GM21367 (cell line): ENCODE measurements at regions not wholly inside any gene's neighbourhood (a gene's known extent, or its start where the extent isn't known, plus 50 kb on each side); places are given as distances from the start of the nearest gene placed in this dataset.

Experiments used
- ATAC-seq: cut with Tn5 transposase; IDR thresholded peaks from one replicate; pipeline ENCODE4 v1.9.1; 2021; ENCODE audit not compliant: unreplicated experiment

DNA sequence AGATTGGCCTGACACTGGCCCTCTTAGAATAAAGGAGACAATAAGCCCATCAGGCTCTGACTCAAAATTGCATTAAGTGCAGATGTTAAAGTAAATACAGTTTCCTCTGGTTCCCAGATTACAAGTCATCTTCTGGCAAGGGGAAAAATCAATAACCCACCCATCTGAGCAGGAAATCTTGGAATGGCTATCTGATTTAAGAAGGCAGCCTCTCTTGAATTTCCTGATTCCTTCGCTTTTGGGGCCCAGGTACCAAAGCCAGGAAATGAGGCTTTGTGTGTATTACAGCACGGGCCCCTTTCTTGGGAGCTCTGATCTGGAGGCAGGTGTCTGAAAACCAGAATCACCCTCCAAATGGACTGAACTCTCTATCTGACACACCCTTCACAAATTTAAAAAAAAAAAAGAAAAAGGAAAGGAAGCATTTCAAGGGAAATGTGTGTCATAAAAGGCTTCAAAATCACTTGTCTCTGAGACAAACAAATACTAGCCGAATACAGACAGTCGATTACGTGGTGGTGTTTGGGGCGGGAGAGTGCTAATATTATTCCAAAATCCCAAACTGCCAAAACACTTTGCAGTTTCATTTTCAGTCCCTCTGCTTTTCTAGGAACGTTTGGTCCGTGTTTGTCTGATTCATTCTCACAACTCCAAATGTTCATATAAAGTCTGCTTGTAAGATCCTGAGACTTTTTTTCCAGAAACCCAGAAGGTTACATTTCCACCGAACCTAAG lies 240.9 kb upstream of the CAMK1G start:
- ATAC-seq: no peak

DNA sequence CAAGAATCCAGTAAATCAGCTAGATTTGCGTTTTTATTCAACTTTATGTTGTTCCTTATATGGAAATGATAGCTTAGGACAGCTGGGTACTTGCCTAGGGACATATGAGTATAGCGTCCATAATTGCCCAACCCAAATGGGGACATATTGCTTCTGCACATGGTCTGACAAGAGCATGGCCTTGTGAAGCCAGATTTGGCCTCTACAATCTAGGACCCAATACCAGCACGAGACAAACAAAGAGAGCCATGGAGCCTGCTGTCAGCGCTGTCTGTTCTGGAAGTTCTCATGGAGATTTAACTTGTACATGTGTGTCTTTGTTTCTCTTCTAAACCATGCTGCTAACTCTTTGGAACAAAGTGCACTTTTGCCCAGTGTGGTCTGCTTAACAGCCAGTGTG lies 240.0 kb upstream of the CAMK1G start:
- ATAC-seq: no peak

DNA sequence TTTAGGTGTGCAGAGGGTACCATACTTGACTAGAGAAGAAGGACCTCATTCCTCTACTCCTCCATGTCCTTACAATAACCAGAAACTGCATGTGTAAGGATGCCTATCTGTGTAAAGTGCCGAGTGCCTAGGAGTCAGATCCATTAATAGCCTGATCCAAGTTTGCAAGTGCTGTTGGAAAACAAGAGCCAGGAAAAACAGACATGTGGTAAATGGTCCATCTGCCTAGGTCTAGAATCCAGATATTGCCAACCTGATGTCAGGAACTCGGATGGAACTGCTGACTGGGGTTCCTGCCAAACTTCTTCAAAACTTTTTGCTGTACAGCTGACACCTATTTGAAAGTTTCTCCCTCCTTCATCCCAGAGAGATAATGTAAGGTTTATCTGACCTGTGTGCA lies 239.4 kb upstream of the CAMK1G start:
- ATAC-seq: no peak

DNA sequence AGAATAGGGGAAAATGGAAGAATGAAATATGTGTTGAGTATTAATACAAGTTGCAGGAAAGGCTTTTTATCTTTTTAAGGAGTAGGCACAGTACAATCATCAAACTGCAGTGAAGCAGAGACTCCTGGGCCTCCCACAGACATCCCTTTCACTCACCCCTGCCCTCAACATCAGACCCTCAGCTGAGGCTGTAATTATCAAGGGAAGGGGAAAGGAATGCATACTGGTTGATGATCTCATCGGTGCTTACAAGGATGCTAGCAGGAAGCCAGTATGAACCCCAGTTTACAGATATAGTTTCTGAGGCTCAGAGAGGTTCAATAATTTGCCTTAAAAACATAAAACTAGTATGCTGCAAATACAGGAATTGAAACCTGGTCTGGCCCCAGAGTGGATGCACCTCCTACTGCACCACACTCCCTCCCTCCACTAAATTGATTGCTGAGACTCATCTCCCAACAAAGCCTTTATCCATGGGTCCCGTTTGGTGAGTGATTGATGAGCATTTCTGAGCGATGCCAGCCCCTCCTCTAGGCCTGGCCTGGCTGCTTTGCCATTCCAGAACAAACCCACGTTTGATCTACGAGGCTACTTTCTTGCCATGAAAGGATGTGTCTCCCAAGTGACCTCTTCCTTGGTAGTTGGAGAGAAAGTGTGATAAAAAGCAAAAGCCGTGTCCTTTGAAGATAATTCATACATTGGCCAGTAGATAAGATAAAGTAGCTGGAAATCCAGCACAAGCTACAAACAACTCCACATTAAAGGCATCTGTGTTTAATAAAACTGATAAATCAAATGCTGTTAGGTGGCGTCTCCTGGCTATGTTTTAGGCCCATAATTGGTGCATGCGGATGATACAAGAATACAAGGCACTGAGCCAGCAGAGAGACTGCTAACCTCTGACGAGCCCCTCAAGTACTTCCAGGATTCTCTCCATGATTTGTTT lies 233.9 kb upstream of the CAMK1G start:
- no peak for ATAC-seq

DNA sequence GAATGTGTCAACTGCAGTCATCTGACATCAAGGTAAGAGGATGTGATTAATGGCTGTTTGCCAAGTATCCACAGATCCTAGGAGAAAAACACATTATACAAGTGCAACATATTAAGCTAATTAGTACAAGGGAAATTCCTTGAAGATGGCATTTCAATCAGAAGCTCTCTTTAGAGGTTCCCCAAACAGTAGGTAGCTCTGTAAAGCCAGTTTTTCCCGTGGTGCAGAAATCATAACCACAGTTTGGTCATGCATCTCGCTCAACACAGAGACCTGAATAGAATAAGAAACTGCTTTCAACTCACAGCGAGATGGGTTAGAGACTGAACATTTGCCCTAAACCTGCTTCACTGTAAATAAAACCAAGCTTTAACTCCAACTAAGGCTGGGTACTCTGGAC lies 230.5 kb upstream of the CAMK1G start:
- ATAC-seq: no peak

DNA sequence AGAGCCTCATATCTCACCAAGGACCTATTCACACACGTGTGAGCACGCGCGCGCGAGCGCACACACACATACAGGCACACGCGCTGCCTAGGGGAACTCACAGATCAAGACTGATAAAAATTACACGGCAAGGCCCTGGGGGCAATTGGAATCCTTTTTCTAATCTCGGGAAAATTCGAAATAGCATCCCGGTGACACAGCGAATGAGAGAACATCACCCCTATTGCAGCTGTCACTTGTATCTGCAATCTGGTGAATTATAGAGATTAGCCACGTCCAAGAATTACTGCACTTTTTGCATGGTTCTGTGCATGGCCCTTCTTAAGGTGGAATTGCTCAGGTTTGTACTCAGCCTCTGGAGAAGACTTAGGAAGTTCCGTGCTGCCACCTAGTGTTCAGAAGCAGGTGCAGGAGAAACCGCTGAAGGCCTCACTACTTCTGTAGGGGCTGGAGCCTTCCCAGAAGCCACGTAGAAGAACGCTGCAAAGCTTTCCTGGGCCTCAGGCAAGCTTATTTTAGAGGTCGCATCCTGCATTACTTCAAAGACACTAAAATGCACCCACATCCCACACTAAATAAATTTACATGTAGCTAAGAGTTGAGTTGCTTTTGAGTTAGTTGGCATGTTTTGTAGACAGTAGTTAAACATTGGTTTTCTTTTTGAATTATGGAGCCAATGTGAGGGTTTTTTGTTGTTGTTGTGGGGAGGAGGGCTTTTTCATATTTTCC lies 229.2 kb upstream of the CAMK1G start:
- ATAC-seq: peak; percentile 87

DNA sequence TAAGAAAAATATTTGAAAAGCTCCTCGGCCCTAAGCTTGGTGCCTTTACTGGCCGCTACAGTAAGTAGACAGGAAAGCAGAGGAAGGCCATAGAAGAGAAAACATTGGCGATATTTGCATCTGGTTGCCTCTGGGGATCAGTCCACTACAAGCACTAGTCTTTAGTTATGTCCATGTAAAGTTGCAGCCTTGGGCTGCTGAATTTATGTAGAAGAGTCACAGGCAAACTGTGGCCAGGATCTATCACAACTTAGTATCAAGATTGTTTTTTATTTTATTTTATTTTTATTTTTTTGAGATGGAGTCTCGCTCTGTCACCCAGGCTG lies 228.7 kb upstream of the CAMK1G start:
- ATAC-seq: no peak

DNA sequence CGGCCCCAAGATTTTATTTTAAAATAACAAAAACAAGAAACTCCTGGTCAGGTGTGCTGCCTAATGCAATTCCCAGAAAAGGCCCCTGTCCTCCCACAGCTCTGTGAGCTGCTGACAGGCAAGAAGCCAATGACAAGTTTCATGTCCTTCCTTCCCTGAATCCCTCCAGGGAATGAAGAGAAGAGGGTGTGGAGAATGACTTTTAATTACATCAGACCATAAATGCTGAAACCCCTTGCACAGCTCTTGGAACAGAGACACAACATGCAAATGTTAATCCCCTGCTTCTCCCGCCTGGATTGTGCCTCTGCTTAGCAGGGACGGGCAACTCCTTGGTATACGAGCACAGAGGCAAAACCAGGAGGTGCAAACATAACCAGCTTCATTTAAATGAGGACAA lies 228.1 kb upstream of the CAMK1G start:
- ATAC-seq: no peak

DNA sequence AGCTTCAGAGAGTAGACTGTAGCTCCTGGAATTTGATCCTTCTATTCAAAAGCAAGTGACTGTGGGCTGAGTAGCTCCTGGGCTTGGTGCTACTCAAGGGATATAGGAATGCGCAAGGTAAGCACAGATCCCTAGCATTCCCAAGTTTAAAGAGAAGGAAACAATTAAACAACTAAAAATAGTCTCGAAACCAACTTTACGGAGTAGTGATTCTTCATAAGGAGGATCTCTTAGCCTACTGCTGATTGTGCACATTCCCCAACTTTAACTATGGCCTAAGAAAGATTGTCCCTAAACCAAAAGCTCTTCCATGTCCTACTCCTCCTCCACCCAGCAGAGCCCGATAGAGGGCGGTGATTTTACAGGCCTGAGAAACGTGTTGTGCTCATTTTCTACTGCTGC lies 226.5 kb upstream of the CAMK1G start:
- ATAC-seq: no peak

DNA sequence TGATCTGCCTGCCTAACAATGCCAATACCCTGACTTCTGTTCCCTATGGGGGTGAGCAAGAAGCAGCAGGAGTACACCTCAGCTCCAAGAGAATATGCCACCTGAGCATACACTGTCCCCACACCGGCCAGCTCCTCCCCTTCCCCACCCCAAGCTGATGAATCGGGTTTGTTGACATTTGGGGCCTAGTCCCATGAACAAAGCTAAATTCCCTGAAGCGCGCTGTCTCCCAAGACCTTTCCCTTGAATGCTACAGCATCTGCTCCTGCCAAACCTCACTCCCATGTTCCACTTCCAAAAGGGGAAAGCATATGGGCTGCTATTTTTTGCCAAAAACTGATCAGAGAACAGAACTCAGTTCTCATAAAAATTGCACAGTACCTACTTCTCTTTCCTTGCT lies 220.4 kb upstream of the CAMK1G start:
- ATAC-seq: no peak

DNA sequence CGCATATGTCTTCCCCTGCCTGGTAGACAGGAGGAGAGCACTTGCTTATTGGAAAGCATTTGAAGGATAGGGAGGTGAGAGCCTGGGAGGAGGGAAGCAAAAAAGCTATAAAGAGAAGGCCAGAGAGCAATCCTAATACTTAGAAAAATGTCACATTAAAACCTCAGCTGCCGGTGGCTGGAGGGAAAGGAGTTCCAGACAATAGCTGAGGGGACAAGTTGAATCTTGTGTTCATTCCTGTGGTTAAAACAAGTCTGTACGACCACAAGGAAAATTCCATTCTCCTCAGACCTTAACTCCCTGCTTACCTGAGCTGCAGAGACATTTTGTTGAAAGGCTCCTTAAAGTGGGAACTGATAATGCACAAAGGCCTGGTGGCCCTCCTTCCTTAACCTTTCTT lies 218.8 kb upstream of the CAMK1G start:
- no peak for ATAC-seq

DNA sequence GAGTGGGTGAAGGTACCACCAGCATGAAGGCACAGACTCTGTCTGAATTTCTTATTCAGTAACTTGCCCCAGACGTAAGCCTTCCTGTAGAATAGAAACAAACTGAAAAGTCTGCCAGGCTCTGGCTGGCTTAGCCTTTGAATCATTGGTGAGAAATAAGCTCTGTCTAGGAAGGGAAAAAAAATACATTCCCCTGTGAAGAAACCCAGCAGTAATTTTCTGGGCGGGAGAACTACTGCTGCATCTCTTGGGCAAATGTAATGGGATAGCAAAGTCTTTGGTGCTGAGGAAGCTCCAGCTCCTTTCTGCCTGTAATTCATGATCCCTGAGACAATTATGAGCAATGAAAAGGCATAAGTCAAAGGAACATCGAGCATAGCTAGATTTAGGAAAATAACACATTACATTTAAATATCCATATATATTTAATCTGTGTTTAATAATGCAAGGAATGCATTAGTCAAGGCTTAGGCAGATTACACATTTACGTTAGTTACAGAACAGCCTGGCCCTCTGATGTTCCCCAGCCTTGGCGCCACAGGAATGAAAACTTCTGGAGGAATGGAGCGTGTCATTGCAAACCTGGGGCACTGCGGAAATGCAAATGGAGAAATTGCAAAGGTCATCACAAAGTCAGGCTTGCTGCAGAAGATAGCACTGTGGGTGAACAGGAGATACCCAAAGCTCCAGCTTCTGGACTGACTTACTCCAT lies 216.3 kb upstream of the CAMK1G start:
- no peak for ATAC-seq

DNA sequence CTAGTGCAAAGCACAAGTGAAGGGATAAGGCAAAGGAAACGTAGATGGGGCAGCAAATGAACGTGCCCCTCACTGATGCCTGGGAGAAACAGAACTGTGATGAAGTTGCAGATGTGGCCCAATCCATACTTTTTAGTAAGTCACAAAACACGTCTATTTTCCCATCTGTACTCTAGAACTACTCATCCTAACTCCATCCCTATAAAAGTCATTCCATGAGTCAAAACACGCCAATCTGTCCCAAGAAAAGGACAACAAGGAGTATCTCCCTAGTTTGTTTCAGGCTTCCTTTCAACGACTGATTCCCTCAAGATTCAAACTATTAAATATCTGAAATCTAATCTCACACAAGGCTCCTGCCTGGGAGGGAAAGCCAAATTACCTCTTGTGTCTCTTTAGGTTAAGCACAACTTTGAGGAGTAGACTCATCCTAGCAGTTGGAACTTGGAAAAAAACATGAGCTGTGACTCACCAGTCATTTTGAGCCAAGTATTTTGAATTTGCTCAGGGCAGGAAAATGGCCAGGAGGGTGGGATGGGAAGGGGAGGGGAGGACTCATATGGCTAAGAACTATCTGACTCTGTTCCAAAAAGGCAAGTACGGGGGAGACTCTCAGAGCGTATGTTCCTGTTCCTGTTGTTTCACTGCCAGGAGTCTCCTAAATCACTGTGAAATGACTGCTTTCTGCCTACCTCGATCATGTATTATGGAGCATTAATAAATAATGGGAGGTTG lies 214.5 kb upstream of the CAMK1G start:
- ATAC-seq: no peak

DNA sequence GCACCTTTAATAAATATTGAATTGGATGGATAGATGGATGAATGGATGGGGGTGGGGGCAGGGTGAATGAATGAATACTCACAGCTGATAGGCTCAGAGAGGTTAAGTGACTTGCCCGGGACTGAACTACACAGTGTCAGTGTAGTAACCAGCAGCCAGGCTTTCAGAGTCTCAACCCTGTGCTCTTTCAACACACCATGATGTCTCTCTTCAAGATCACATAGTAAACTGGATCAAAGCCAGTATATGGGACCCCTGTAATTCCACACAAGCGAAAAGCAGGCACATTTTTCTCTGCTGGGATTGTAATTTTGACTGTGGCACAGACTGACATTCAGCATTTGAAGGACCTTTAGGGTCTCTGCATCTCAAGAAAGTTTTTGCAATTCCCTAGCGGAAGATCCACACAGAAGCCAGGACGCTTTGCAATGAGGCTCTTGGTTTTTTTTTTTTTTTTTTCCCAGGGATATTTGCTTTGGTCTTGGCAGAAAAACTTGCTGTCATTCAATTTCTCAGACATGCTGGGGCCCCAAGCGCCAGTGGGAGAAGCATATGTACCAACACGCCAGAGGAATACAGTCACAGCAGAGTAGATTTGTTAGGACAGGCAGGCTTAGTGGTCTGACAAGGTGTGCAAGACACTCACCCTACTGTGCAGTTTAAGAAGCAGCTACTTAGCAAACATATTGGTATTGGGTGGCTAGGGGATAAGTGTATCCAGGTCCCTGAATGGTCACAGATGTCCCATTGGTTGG lies 213.1 kb upstream of the CAMK1G start:
- ATAC-seq: no peak

DNA sequence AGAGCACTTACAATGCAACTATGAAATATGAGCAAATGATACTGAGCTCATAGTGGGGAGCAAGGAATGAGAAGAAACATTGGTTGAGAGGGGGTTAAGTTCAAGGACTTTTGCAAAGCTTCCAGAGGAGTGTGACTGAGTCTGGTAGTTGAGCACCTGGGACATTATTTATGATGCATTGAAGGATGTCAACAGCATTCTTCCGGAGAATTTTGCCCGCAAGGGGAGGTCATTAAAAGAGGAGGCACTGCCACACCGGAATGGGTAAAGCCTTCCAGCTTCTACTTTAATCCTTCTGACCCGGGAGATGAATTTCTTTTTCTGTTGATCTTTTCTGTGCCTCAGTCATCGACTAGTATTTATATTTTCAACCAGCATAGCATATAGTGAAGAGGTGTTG lies 208.4 kb upstream of the CAMK1G start:
- no peak for ATAC-seq

DNA sequence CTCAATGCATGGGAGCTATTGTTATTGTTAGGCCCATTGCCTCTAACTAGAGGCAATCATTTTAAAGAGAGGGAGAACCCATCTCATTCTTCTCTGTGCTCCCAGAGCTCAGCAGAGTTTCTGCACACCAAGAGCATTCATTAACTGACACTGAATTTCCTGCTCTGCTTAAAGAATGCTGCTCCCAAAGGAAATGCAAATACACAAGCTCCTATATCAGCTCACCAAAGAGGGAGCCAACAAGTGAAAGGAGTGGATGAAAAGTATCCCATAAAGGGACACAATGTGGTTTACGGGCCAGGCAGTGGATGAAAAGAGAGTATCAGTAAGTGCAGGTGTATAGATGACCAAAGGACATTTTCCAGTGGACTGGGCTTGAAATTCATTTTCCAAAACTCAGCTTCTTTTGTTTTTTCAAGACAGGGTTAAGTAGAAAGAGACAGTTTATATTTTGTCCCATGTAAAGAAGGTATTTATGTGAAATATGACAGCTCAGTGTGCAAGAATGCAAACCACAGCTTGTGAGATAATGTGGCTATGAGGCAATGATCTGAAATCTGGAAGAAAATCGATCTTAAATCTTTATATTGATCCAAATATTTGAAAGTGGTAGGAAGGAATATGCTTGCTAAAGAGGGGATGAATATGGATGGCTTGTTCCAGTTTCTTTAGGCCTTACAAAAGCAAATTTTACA lies 207.7 kb upstream of the CAMK1G start:
- ATAC-seq: no peak

DNA sequence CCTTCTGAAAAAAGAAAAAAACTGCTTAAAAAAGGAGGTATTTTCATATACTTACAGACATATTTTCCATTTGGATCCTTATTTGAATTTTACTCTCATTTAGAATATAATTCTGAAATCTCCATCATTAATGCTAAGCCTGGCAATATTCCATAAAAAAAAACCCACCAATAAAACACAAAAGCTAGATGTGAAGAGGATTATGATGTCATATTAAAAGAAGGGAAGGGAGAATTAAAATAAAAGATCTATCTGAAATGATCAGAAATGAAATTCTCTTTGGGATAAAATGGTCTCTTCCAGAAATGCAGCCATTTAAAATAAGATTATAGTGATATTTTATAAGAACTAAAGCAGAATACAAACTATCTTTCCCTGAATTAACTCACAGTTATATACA lies 206.7 kb upstream of the CAMK1G start:
- ATAC-seq: no peak

DNA sequence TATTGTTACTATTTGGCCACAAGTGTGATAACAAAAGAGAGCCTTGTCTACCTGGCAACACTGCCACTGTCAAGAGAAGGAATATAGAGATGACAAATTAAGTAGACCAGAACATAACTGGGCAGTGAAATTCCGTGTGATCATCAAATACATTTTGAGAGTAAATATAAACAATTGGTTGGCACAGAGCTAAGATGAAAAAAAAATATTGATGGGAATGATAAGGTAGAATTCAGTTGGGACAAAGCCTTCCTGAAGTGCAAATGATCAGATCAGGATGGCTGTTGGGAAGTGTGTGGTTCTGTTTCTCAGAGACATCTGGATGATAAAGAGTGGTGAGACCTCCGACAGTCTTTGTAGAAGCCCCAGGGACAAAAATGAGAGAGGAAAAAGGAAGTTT lies 205.5 kb upstream of the CAMK1G start:
- no peak for ATAC-seq

DNA sequence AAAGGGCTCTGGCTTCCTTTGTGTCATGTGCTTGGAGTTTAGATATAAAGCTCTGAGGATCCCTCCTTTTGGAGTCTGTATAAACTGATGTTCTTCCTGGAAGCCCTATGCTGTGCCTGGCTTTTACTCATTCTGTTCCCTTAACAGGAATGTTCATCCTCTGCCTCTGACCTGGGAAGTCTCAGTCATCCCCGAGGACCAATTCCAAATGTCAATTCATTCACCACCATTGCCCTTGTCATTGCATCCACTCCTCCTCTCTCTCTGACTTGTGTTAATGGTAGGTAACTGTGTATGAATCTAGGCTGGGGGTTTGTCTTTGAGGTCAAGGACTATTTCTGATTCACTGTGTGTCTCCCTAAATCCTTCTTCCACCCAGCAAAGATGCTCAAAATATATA lies 204.2 kb upstream of the CAMK1G start:
- ATAC-seq: no peak
